Suprapubic skin (tissue), 4 donors: ENCODE measurements at regions not wholly inside any gene's neighbourhood (a gene's known extent, or its start where the extent isn't known, plus 50 kb on each side); places are given as distances from the start of the nearest gene placed in this dataset.
"Not testable (repeated sequence)": the region's sequence is repeated elsewhere in the genome, so short reads cannot be mapped to it uniquely, and the experiment has no call there.

ENCODE experiments used
- CTCF ChIP-seq, 2 donors: fragments of 200-600 bp in 1 of 2; fragments of 450-650 bp in 1 of 2; sonication (generic) in 1 of 2; IDR thresholded peaks; one replicate each; pipeline ENCODE4 v1.5.1; 2016 to 2019; ENCODE audit warnings: antibody characterized with exemption in 2 of 2, mild to moderate bottlenecking in 1 of 2, moderate library complexity in 1 of 2
- EP300 ChIP-seq: sonication (generic); formaldehyde crosslinking; IDR thresholded peaks from one replicate; pipeline ENCODE4 v1.6.1; 2017; ENCODE audit warnings: antibody characterized with exemption
- POLR2A ChIP-seq, 2 donors: fragments of 450-650 bp; IDR thresholded peaks; one replicate each; pipeline ENCODE4 v1.6.1; 2017; ENCODE audit warnings: antibody characterized with exemption in 2 of 2, mild to moderate bottlenecking in 2 of 2, moderate library complexity in 2 of 2
- POLR2AphosphoS5 ChIP-seq, 3 donors: sonication (generic); formaldehyde crosslinking; IDR thresholded peaks; one replicate each; pipeline ENCODE4 v1.6.1; 2017; ENCODE audit warnings: antibody characterized with exemption in 3 of 3

- not testable (repeated sequence) for TF ChIP-seq CTCF (IDR thresholded peaks at IDR 0.05); POLR2A (IDR thresholded peaks at IDR 0.05); POLR2AphosphoS5 (IDR thresholded peaks at IDR 0.05); EP300
These were observed 227.7 kb downstream of the CWH43 start for GRCh38 chr4:49213750-49214149.
